Activated CD8-positive, alpha-beta memory T cell treated with anti-CD3 and anti-CD28 coated beads, Interleukin-2, amount 10 ng/mL, durations not matched to agents 7 days and 5 days (primary cell): ENCODE measurements at regions not wholly inside any gene's neighbourhood (a gene's known extent, or its start where the extent isn't known, plus 50 kb on each side); places are given as distances from the start of the nearest gene placed in this dataset.

Experiments used
- ATAC-seq: fragments of 150-1000 bp; cut with Tn5 transposase; one replicate; pipeline ENCODE4 v1.10.0; 2021; ENCODE audit warnings: moderate library complexity
- CTCF ChIA-PET: fragments of 350-600 bp; sonication (Branson Sonifier 250); formaldehyde crosslinking; loops from one replicate; lab custom pipeline; 2021; ENCODE audit warnings: antibody characterized with exemption; lab: Charles Lee
- DNase-seq: peaks from one replicate; pipeline ENCODE4 v3.0.0-alpha.2; 2020
- H3K27ac Mint-ChIP-seq: one replicate; pipeline ENCODE4 v1.8.0; 2021; ENCODE audit warnings: mild to moderate bottlenecking, mixed read lengths
- H3K27me3 Mint-ChIP-seq: one replicate; pipeline ENCODE4 v1.8.0; 2021; ENCODE audit warnings: mixed read lengths
- H3K36me3 Mint-ChIP-seq: one replicate; pipeline ENCODE4 v1.8.0; 2021; ENCODE audit warnings: mild to moderate bottlenecking, mixed read lengths
- H3K4me1 Mint-ChIP-seq: one replicate; pipeline ENCODE4 v1.8.0; 2021; ENCODE audit warnings: mixed read lengths
- H3K4me3 Mint-ChIP-seq: one replicate; pipeline ENCODE4 v1.8.0; 2021; ENCODE audit warnings: mild to moderate bottlenecking, moderate library complexity, mixed read lengths
- H3K9me3 Mint-ChIP-seq: one replicate; pipeline ENCODE4 v1.8.0; 2022; ENCODE audit warnings: low read depth, mixed read lengths

GRCh38 chr10:33800545-33800944 is 466.1 kb upstream of the NRP1 start:
- Mint-ChIP-seq H3K27ac (no peak overlapping the region), H3K27me3 (no peaks in the 10 kb centered on the region), H3K36me3 (no peaks in the 10 kb centered on the region), H3K4me1 (peaks cover 1% of the 10 kb centered on the region), H3K9me3 (peaks cover 2% of the 10 kb centered on the region), H3K4me3 (no peak overlapping the region)
- CTCF ChIA-PET = no interaction called here
- DNase-seq (no peak), ATAC-seq (no peak)

GRCh38 chr10:33799944-33800323 is 465.5 kb upstream of the NRP1 start:
- no peaks in the 10 kb centered on the region for H3K36me3 Mint-ChIP-seq
- DNase-seq (no peak), ATAC-seq (no peak)
- CTCF ChIA-PET = no interaction called here
- peaks cover 2% of the 10 kb centered on the region for H3K4me1 Mint-ChIP-seq
- no peaks in the 10 kb centered on the region for H3K27me3 Mint-ChIP-seq
- no peak overlapping the region for H3K4me3 Mint-ChIP-seq
- H3K9me3 Mint-ChIP-seq = peaks cover 2% of the 10 kb centered on the region
- H3K27ac Mint-ChIP-seq = no peak overlapping the region

GRCh38 chr10:33799281-33799943 is 464.9 kb upstream of the NRP1 start:
- Mint-ChIP-seq H3K4me1 (peaks cover 2% of the 10 kb centered on the region), H3K9me3 (peaks cover 2% of the 10 kb centered on the region), H3K27ac (no peak overlapping the region), H3K4me3 (no peak overlapping the region), H3K27me3 (no peaks in the 10 kb centered on the region), H3K36me3 (no peaks in the 10 kb centered on the region)
- no peak for ATAC-seq
- CTCF ChIA-PET = no interaction called here
- DNase-seq = no peak

GRCh38 chr10:33798754-33799153 is 464.3 kb upstream of the NRP1 start:
- Mint-ChIP-seq H3K9me3 (peaks cover 1% of the 10 kb centered on the region), H3K4me3 (no peak overlapping the region), H3K4me1 (peaks cover 2% of the 10 kb centered on the region), H3K27ac (no peak overlapping the region), H3K36me3 (no peaks in the 10 kb centered on the region), H3K27me3 (no peaks in the 10 kb centered on the region)
- ATAC-seq (no peak), DNase-seq (no peak)
- CTCF ChIA-PET = no interaction called here

- Mint-ChIP-seq H3K4me3 (no peak overlapping the region), H3K27ac (no peak overlapping the region), H3K36me3 (no peaks in the 10 kb centered on the region), H3K27me3 (no peaks in the 10 kb centered on the region), H3K4me1 (peaks cover 2% of the 10 kb centered on the region), H3K9me3 (no peaks in the 10 kb centered on the region)
- ATAC-seq (no peak), DNase-seq (no peak)
- CTCF ChIA-PET = interaction anchor here (0.7 kb wide), 1 partner anchor 25 kb away, joined by 3 read pairs; no protein-coding TSS in a partner anchor
These were observed 462.2 kb upstream of the NRP1 start for GRCh38 chr10:33796680-33797079.

- Mint-ChIP-seq H3K27me3 (no peaks in the 10 kb centered on the region), H3K4me3 (no peak overlapping the region), H3K4me1 (peaks cover 2% of the 10 kb centered on the region), H3K36me3 (no peaks in the 10 kb centered on the region), H3K9me3 (no peaks in the 10 kb centered on the region), H3K27ac (no peak overlapping the region)
- CTCF ChIA-PET = interaction anchor here (0.7 kb wide), 1 partner anchor 1007 kb away, joined by 3 read pairs; no protein-coding TSS in a partner anchor
- DNase-seq (no peak), ATAC-seq (no peak)
These were observed 461.1 kb upstream of the NRP1 start for GRCh38 chr10:33795529-33795928.

GRCh38 chr10:33794460-33794859 is 460.0 kb upstream of the NRP1 start:
- Mint-ChIP-seq H3K4me3 (no peak overlapping the region), H3K27ac (no peak overlapping the region), H3K36me3 (no peaks in the 10 kb centered on the region), H3K9me3 (peaks cover under 1% of the 10 kb centered on the region), H3K4me1 (peaks cover 2% of the 10 kb centered on the region), H3K27me3 (no peaks in the 10 kb centered on the region)
- ATAC-seq (no peak), DNase-seq (no peak)
- CTCF ChIA-PET = no interaction called here

- H3K36me3 Mint-ChIP-seq = no peaks in the 10 kb centered on the region
- peaks cover 2% of the 10 kb centered on the region for H3K9me3 Mint-ChIP-seq
- DNase-seq = no peak
- no peak overlapping the region for H3K27ac Mint-ChIP-seq
- peaks cover 2% of the 10 kb centered on the region for H3K4me1 Mint-ChIP-seq
- CTCF ChIA-PET = no interaction called here
- ATAC-seq = no peak
- no peaks in the 10 kb centered on the region for H3K27me3 Mint-ChIP-seq
- no peak overlapping the region for H3K4me3 Mint-ChIP-seq
These were observed 459.3 kb upstream of the NRP1 start for GRCh38 chr10:33793793-33794192.

- no peak overlapping the region for H3K27ac Mint-ChIP-seq
- DNase-seq (no peak), ATAC-seq (no peak)
- peaks cover 2% of the 10 kb centered on the region for H3K4me1 Mint-ChIP-seq
- H3K9me3 Mint-ChIP-seq = peaks cover 2% of the 10 kb centered on the region
- H3K36me3 Mint-ChIP-seq = no peaks in the 10 kb centered on the region
- no peak overlapping the region for H3K4me3 Mint-ChIP-seq
- CTCF ChIA-PET = no interaction called here
- H3K27me3 Mint-ChIP-seq = no peaks in the 10 kb centered on the region
These were observed 456.8 kb upstream of the NRP1 start for GRCh38 chr10:33791272-33791660.

GRCh38 chr10:33790521-33791271 is 456.2 kb upstream of the NRP1 start:
- Mint-ChIP-seq H3K36me3 (no peaks in the 10 kb centered on the region), H3K27me3 (no peaks in the 10 kb centered on the region), H3K9me3 (peaks cover 2% of the 10 kb centered on the region), H3K4me3 (no peak overlapping the region), H3K4me1 (peaks cover 2% of the 10 kb centered on the region), H3K27ac (no peak overlapping the region)
- ATAC-seq = no peak
- CTCF ChIA-PET = no interaction called here
- DNase-seq = no peak

- no peaks in the 10 kb centered on the region for H3K36me3 Mint-ChIP-seq
- no peak overlapping the region for H3K27ac Mint-ChIP-seq
- no peak overlapping the region for H3K4me3 Mint-ChIP-seq
- ATAC-seq (no peak), DNase-seq (no peak)
- H3K9me3 Mint-ChIP-seq = no peaks in the 10 kb centered on the region
- no peaks in the 10 kb centered on the region for H3K4me1 Mint-ChIP-seq
- no peaks in the 10 kb centered on the region for H3K27me3 Mint-ChIP-seq
- CTCF ChIA-PET = no interaction called here
These were observed 449.1 kb upstream of the NRP1 start for GRCh38 chr10:33783557-33783956.

GRCh38 chr10:33783078-33783477 is 448.6 kb upstream of the NRP1 start:
- Mint-ChIP-seq H3K9me3 (no peaks in the 10 kb centered on the region), H3K27ac (no peak overlapping the region), H3K36me3 (no peaks in the 10 kb centered on the region), H3K4me1 (no peaks in the 10 kb centered on the region), H3K27me3 (no peaks in the 10 kb centered on the region), H3K4me3 (no peak overlapping the region)
- CTCF ChIA-PET = no interaction called here
- DNase-seq (no peak), ATAC-seq (no peak)

GRCh38 chr10:33781606-33782395 is 447.3 kb upstream of the NRP1 start:
- Mint-ChIP-seq H3K4me3 (no peak overlapping the region), H3K36me3 (no peaks in the 10 kb centered on the region), H3K9me3 (no peaks in the 10 kb centered on the region), H3K27ac (no peak overlapping the region), H3K27me3 (no peaks in the 10 kb centered on the region), H3K4me1 (no peaks in the 10 kb centered on the region)
- no peak for DNase-seq
- CTCF ChIA-PET = no interaction called here
- no peak for ATAC-seq

GRCh38 chr10:33780961-33781360 is 446.5 kb upstream of the NRP1 start:
- Mint-ChIP-seq H3K4me3 (no peak overlapping the region), H3K36me3 (no peaks in the 10 kb centered on the region), H3K9me3 (no peaks in the 10 kb centered on the region), H3K4me1 (no peaks in the 10 kb centered on the region), H3K27ac (no peak overlapping the region), H3K27me3 (no peaks in the 10 kb centered on the region)
- ATAC-seq (no peak), DNase-seq (no peak)
- CTCF ChIA-PET = no interaction called here
